CD4-positive, alpha-beta T cell treated with Interleukin-17A for 1 hour (primary cell): ENCODE measurements at regions not wholly inside any gene's neighbourhood (a gene's known extent, or its start where the extent isn't known, plus 50 kb on each side); places are given as distances from the start of the nearest gene placed in this dataset.
"Not testable (repeated sequence)": the region's sequence is repeated elsewhere in the genome, so short reads cannot be mapped to it uniquely, and the experiment has no call there.

Source experiments
- DNase-seq: peaks from one replicate; pipeline ENCODE4 v3.0.0-alpha.2; 2020

DNA sequence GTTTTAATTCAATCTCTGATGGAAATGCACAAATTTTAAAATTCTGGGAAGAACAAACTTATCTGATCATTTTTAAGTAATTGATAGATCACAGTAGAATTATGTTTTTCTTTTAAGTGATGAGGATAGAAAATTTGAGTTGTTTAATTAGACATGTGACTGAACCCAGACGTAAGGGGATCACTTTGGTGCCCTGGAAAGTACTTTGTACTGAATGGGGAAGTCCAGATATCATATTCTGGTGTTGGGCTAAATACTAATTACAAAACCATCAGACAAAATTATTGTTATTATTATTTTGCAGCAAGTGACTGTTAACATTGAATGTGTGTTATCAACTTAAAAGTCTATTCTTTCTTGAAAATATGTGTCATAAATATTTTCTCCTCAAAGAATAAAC is 994.6 kb downstream of the TSN start:
- DNase-seq, result no peak

- DNase-seq, result no peak
These were observed 995.4 kb downstream of the TSN start for GRCh38 chr2:122750808-122751207.

- DNase-seq, result no peak
These were observed 997.9 kb downstream of the TSN start for GRCh38 chr2:122753336-122753735.

- DNase-seq, result no peak
These were observed 999.1 kb downstream of the TSN start for GRCh38 chr2:122754561-122754960.

GRCh38 chr2:122755281-122755780 is 999.9 kb downstream of the TSN start:
- no peak for DNase-seq

- no peak for DNase-seq
These were observed 1003.5 kb downstream of the TSN start for GRCh38 chr2:122758967-122759366.

- DNase-seq, result no peak
These were observed 1008.6 kb downstream of the TSN start for GRCh38 chr2:122764014-122764413.

DNA sequence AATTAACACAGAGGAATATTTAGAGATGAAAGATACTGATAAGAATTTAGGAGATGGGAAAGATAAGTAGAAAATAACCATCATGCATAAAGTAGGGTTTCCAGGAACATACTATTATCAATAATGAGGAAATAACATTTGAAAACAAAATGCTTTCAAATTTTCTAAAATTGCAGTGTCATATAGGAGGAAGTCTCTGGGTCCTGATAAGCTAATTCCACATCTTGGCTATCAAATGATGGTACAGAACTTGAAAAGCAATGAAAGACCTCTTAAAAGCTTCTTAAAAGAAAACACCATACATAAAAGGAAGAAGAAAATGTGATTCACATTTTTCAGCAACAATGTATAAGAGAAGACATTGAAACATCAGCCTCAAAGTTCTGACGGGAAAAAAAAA is 1024.8 kb downstream of the TSN start:
- DNase-seq, result no peak

- no peak for DNase-seq
These were observed 1038.6 kb downstream of the TSN start for GRCh38 chr2:122794100-122794499.

- no peak for DNase-seq
These were observed 1040.3 kb downstream of the TSN start for GRCh38 chr2:122795763-122796162.

DNA sequence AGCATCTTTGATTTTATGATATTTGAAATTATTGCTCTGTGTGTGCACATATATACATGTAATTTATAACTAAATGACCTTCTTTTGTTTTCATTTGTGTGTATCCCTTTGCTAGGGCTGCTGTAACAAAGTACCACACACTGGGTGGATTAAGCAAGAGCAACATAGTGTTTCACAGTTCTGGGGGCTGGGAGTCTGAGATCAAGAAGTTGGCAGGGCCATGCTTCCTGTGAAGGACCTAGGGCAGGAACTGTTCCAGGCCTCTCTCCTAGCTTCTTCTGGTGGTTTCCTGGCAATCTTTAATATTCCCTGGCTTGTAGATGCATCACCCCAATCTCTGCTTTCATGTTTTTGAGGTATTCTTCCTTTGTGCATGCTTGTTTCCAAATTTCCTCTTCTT is 1043.9 kb downstream of the TSN start:
- DNase-seq, result no peak

- DNase-seq, result no peak
These were observed 1045.3 kb downstream of the TSN start for GRCh38 chr2:122800781-122801180.

GRCh38 chr2:122804494-122804893 is 1049.0 kb downstream of the TSN start:
- no peak for DNase-seq

GRCh38 chr2:122805346-122805745 is 1049.9 kb downstream of the TSN start:
- DNase-seq, result no peak

DNA sequence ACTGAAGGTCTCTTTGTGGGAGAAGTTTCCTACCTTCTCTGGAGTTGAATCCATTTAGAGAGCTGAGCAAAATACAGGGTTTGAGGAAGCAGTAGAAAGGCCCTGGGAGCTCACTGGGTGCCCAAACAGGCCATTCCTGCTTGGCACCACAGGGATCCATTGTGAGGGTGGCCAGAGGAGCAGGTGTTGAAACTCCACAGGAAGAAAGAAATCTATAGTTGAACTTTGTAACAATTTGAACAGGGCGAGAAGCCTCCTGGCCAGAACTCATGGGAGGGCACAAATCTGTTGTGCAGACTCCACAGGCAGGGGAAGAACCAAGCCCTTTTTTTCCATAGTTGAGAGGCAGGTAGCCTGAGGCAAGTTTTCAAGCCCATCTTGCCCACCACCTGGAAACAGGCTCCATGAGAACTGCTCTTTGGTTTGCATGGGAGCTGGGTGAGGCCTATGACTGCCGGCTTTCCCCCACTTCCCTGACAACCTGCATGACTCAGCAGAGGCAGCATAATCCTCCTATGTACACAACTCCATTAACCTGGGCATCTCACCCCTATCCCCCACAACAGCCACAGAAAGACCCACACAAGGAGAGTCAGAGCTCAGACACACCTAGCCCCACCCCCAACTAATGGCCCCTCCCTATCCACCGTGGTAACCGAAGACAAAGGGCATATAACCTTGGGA is 1053.0 kb downstream of the TSN start:
- DNase-seq, result no peak

- DNase-seq, result not testable (repeated sequence)
These were observed 1056.8 kb downstream of the TSN start for GRCh38 chr2:122812214-122812613.

- DNase-seq, result no peak
These were observed 1059.7 kb downstream of the TSN start for GRCh38 chr2:122815120-122815519.

GRCh38 chr2:122816803-122817202 is 1061.4 kb downstream of the TSN start:
- no peak for DNase-seq

GRCh38 chr2:122822319-122822718 is 1066.9 kb downstream of the TSN start:
- no peak for DNase-seq

DNA sequence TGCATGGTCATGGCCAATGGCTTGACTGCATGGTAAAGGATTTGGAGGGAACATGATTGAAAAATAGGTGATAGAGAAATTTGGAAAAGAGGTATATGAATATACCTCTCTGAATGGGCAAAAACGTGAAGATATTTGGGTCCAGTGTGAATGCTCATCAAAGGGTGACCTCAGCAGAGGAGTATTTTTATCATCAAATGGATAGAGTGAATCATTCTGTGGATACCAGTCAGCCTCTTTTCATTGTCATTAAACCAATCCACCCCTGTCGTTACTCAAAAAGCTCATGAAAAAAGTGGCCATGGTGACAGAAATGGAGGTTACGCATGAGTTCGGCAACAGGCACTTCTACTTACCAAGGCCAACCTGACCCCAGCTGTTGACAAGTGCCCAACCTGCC is 1074.7 kb downstream of the TSN start:
- no peak for DNase-seq

DNA sequence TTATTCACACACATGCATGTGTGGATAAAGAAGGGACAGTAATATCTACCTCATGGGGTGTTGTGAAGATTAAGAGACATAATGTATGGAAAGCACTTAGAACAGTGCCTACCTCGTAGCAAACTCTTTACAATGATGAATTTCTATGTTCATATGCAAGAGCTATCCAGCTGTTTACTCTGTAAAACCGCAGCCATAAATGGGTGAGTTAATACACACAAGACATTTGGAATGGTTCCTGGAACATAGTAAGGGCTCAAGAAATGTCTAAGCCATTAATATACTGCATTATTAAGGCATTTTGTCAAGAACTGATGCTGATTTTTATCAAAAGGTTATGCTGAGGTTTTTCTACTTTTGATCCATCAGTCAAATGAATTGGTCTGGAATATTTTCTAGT is 1076.2 kb downstream of the TSN start:
- DNase-seq, result no peak

DNA sequence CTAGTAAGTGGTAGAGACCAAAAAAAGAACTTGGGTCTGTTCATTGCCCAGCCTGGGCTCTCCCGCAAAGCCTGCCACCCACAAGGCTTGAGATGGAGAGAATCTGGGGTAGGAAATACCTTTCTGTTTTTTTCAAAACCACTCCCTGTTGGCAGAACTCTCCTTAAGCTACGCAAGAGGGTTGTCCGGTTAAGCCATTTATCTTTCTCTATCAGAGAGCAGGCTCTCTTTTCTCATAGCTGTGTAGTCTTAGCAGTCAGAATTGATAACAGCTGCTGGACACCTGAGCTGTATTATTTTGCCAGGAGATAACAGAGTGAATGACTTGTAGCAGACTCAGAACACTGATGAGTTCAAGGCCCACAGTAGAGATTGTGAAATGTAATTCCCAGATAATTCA is 1088.1 kb downstream of the TSN start:
- DNase-seq, result no peak

DNA sequence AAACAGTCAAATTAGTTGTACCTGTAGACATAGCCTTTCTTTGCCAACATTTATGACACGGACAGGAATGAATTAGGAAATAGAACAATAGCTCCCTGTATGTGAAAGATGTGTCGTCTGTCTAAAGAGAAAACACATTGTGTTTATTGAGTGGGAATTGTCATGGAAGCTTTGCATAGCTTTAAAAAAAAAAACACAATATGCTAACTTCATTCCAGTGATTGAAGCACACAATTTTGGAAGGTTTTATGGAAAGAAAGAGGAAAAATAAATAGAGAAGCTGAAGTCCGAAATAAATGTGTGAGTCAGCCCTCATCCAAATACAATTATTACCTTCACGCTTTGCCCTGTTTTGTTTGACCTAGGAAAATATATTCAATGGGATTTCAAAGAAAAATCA is 1095.7 kb downstream of the TSN start:
- no peak for DNase-seq

- no peak for DNase-seq
These were observed 1096.6 kb downstream of the TSN start for GRCh38 chr2:122851972-122852531.

GRCh38 chr2:122856696-122857095 is 1101.2 kb downstream of the TSN start:
- no peak for DNase-seq
